Activated T-cell treated with anti-CD3 and anti-CD28 coated beads, Interleukin-2, amount 50 U/mL, for 72 hours (primary cell): ENCODE measurements at regions not wholly inside any gene's neighbourhood (a gene's known extent, or its start where the extent isn't known, plus 50 kb on each side); places are given as distances from the start of the nearest gene placed in this dataset.

Experiments
- ATAC-seq, 2 donors: fragments of 150-1000 bp; cut with Tn5 transposase; replicated peaks in 1 of 2; 2 replicates each; pipeline ENCODE4 v1.10.0; 2021; ENCODE audit warnings: moderate library complexity in 2 of 2, mild to moderate bottlenecking in 1 of 2
- DNase-seq, 2 donors: peaks; one replicate each; pipeline ENCODE4 v3.0.0; 2021 to 2022; ENCODE audit warnings: mixed read lengths in 1 of 2
- H3K27ac Mint-ChIP-seq: one replicate; pipeline ENCODE4 v1.8.0; 2022; ENCODE audit warnings: mild to moderate bottlenecking, moderate library complexity, mixed read lengths
- H3K27me3 Mint-ChIP-seq: one replicate; pipeline ENCODE4 v1.8.0; 2022; ENCODE audit warnings: low read depth, mixed read lengths
- H3K36me3 Mint-ChIP-seq, 2 donors: one replicate each; pipeline ENCODE4 v1.8.0; 2022; ENCODE audit warnings: mixed read lengths in 2 of 2, mild to moderate bottlenecking in 1 of 2; ENCODE audit not compliant: insufficient read depth in 2 of 2
- H3K4me1 Mint-ChIP-seq: one replicate; pipeline ENCODE4 v1.8.0; 2022; ENCODE audit warnings: low read depth, mixed read lengths
- H3K4me3 Mint-ChIP-seq, 2 donors: one replicate each; pipeline ENCODE4 v1.8.0; 2022; ENCODE audit warnings: mild to moderate bottlenecking in 2 of 2, mixed read lengths in 2 of 2, moderate library complexity in 2 of 2
- H3K9me3 Mint-ChIP-seq, 2 donors: one replicate each; pipeline ENCODE4 v1.8.0; 2022; ENCODE audit warnings: mixed read lengths in 2 of 2

GRCh38 chr11:25949918-25950317 is 382.0 kb upstream of the ANO3 start:
- peaks cover 0 to 2% of the 10 kb centered on the region in 2 donors for H3K36me3 Mint-ChIP-seq
- H3K4me1 Mint-ChIP-seq, result no peaks in the 10 kb centered on the region
- no peaks in the 10 kb centered on the region for H3K27me3 Mint-ChIP-seq
- peaks cover 1 to 3% of the 10 kb centered on the region in 2 donors for H3K9me3 Mint-ChIP-seq
- H3K27ac Mint-ChIP-seq, result no peak overlapping the region
- H3K4me3 Mint-ChIP-seq, result no peak overlapping the region
- ATAC-seq, result no peak
- DNase-seq, result no peak

- DNase-seq (no peak), ATAC-seq (no peak)
- peaks cover 0 to 1% of the 10 kb centered on the region in 2 donors for H3K9me3 Mint-ChIP-seq
- no peaks in the 10 kb centered on the region for H3K27me3 Mint-ChIP-seq
- H3K36me3 Mint-ChIP-seq, result peaks cover 0 to 2% of the 10 kb centered on the region in 2 donors
- no peak overlapping the region for H3K27ac Mint-ChIP-seq
- no peak overlapping the region for H3K4me3 Mint-ChIP-seq
- no peaks in the 10 kb centered on the region for H3K4me1 Mint-ChIP-seq
Measured at GRCh38 chr11:25953006-25953405, 378.9 kb upstream of the ANO3 start.

- no peaks in the 10 kb centered on the region for H3K4me1 Mint-ChIP-seq
- DNase-seq (no peak), ATAC-seq (no peak)
- H3K9me3 Mint-ChIP-seq, result peaks cover 1 to 3% of the 10 kb centered on the region in 2 donors
- no peaks in the 10 kb centered on the region for H3K27me3 Mint-ChIP-seq
- no peak overlapping the region for H3K4me3 Mint-ChIP-seq
- peaks cover 2% of the 10 kb centered on the region in 2 donors for H3K36me3 Mint-ChIP-seq
- H3K27ac Mint-ChIP-seq, result no peak overlapping the region
Measured at GRCh38 chr11:25958045-25958444, 373.9 kb upstream of the ANO3 start.

GRCh38 chr11:25961539-25961938 is 370.4 kb upstream of the ANO3 start:
- Mint-ChIP-seq H3K27me3 (no peaks in the 10 kb centered on the region), H3K4me1 (no peaks in the 10 kb centered on the region), H3K9me3 (peaks cover 3 to 8% of the 10 kb centered on the region in 2 donors), H3K4me3 (no peak overlapping the region), H3K36me3 (peaks cover 0 to 3% of the 10 kb centered on the region in 2 donors), H3K27ac (no peak overlapping the region)
- ATAC-seq, result no peak
- no peak for DNase-seq

GRCh38 chr11:25970726-25971508 is 361.0 kb upstream of the ANO3 start:
- Mint-ChIP-seq H3K4me3 (no peak overlapping the region), H3K27me3 (no peaks in the 10 kb centered on the region), H3K9me3 (peaks cover 7 to 10% of the 10 kb centered on the region in 2 donors), H3K4me1 (no peaks in the 10 kb centered on the region), H3K27ac (no peak overlapping the region), H3K36me3 (no peaks in the 10 kb centered on the region)
- no peak for DNase-seq
- ATAC-seq, result no peak

GRCh38 chr11:25980091-25980490 is 351.8 kb upstream of the ANO3 start:
- no peaks in the 10 kb centered on the region for H3K27me3 Mint-ChIP-seq
- ATAC-seq (no peak), DNase-seq (no peak)
- peaks cover 4% of the 10 kb centered on the region in 2 donors for H3K9me3 Mint-ChIP-seq
- no peak overlapping the region for H3K4me3 Mint-ChIP-seq
- no peaks in the 10 kb centered on the region for H3K4me1 Mint-ChIP-seq
- no peaks in the 10 kb centered on the region for H3K36me3 Mint-ChIP-seq
- no peak overlapping the region for H3K27ac Mint-ChIP-seq

- Mint-ChIP-seq H3K4me1 (no peaks in the 10 kb centered on the region), H3K27me3 (no peaks in the 10 kb centered on the region), H3K9me3 (peaks cover 4% of the 10 kb centered on the region in 2 donors), H3K4me3 (no peak overlapping the region), H3K36me3 (no peaks in the 10 kb centered on the region), H3K27ac (no peak overlapping the region)
- ATAC-seq, result no peak
- DNase-seq, result no peak
Measured at GRCh38 chr11:25981998-25982397, 349.9 kb upstream of the ANO3 start.

GRCh38 chr11:25983280-25983679 is 348.6 kb upstream of the ANO3 start:
- DNase-seq, result no peak
- no peaks in the 10 kb centered on the region for H3K27me3 Mint-ChIP-seq
- H3K36me3 Mint-ChIP-seq, result no peaks in the 10 kb centered on the region
- H3K4me3 Mint-ChIP-seq, result no peak overlapping the region
- no peak for ATAC-seq
- no peaks in the 10 kb centered on the region for H3K4me1 Mint-ChIP-seq
- H3K27ac Mint-ChIP-seq, result no peak overlapping the region
- peaks cover 0 to 4% of the 10 kb centered on the region in 2 donors for H3K9me3 Mint-ChIP-seq

- no peak overlapping the region for H3K4me3 Mint-ChIP-seq
- no peaks in the 10 kb centered on the region for H3K4me1 Mint-ChIP-seq
- ATAC-seq, result no peak
- no peaks in the 10 kb centered on the region for H3K27me3 Mint-ChIP-seq
- DNase-seq, result no peak
- H3K9me3 Mint-ChIP-seq, result peaks cover 2 to 5% of the 10 kb centered on the region in 2 donors
- no peaks in the 10 kb centered on the region for H3K36me3 Mint-ChIP-seq
- H3K27ac Mint-ChIP-seq, result no peak overlapping the region
Measured at GRCh38 chr11:25988178-25988577, 343.8 kb upstream of the ANO3 start.

- no peak for ATAC-seq
- DNase-seq, result no peak
- no peaks in the 10 kb centered on the region for H3K36me3 Mint-ChIP-seq
- H3K4me1 Mint-ChIP-seq, result no peaks in the 10 kb centered on the region
- no peak overlapping the region for H3K4me3 Mint-ChIP-seq
- peaks cover 5 to 6% of the 10 kb centered on the region in 2 donors for H3K9me3 Mint-ChIP-seq
- no peaks in the 10 kb centered on the region for H3K27me3 Mint-ChIP-seq
- H3K27ac Mint-ChIP-seq, result no peak overlapping the region
Measured at GRCh38 chr11:25990406-25990805, 341.5 kb upstream of the ANO3 start.

GRCh38 chr11:25991476-25991875 is 340.5 kb upstream of the ANO3 start:
- no peak for DNase-seq
- Mint-ChIP-seq H3K4me3 (no peak overlapping the region), H3K27ac (no peak overlapping the region), H3K9me3 (peaks cover 5 to 6% of the 10 kb centered on the region in 2 donors), H3K36me3 (no peaks in the 10 kb centered on the region), H3K27me3 (no peaks in the 10 kb centered on the region), H3K4me1 (no peaks in the 10 kb centered on the region)
- no peak for ATAC-seq

- no peak overlapping the region for H3K4me3 Mint-ChIP-seq
- H3K27me3 Mint-ChIP-seq, result no peaks in the 10 kb centered on the region
- H3K4me1 Mint-ChIP-seq, result no peaks in the 10 kb centered on the region
Measured at GRCh38 chr11:25992294-25992693, 339.6 kb upstream of the ANO3 start.

GRCh38 chr11:25993016-25993415 is 338.9 kb upstream of the ANO3 start:
- no peaks in the 10 kb centered on the region for H3K36me3 Mint-ChIP-seq
- H3K27ac Mint-ChIP-seq, result no peak overlapping the region
- H3K4me1 Mint-ChIP-seq, result no peaks in the 10 kb centered on the region
- DNase-seq, result no peak
- H3K9me3 Mint-ChIP-seq, result peaks cover 5 to 6% of the 10 kb centered on the region in 2 donors
- H3K27me3 Mint-ChIP-seq, result no peaks in the 10 kb centered on the region
- no peak overlapping the region for H3K4me3 Mint-ChIP-seq
- no peak for ATAC-seq

More at GRCh38 chr11:25992294-25992693, 339.6 kb upstream of the ANO3 start:
- DNase-seq (no peak), ATAC-seq (no peak)
- no peaks in the 10 kb centered on the region for H3K36me3 Mint-ChIP-seq
- H3K27ac Mint-ChIP-seq, result no peak overlapping the region
- peaks cover 5 to 6% of the 10 kb centered on the region in 2 donors for H3K9me3 Mint-ChIP-seq

GRCh38 chr11:26011474-26011873 is 320.5 kb upstream of the ANO3 start:
- H3K4me1 Mint-ChIP-seq, result no peaks in the 10 kb centered on the region
- H3K9me3 Mint-ChIP-seq, result peaks cover 5 to 8% of the 10 kb centered on the region in 2 donors
- no peaks in the 10 kb centered on the region for H3K36me3 Mint-ChIP-seq
- ATAC-seq (no peak), DNase-seq (no peak)
- H3K27me3 Mint-ChIP-seq, result no peaks in the 10 kb centered on the region
- H3K4me3 Mint-ChIP-seq, result no peak overlapping the region
- no peak overlapping the region for H3K27ac Mint-ChIP-seq
